HepG2 (cell line): ENCODE measurements at regions not wholly inside any gene's neighbourhood (a gene's known extent, or its start where the extent isn't known, plus 50 kb on each side); places are given as distances from the start of the nearest gene placed in this dataset.

Experiments
- ARID4A ChIP-seq: sonication (generic); formaldehyde crosslinking; IDR thresholded peaks from 2 replicates; pipeline ENCODE4 v1.5.0; 2020; ENCODE audit warnings: mild to moderate bottlenecking, missing genetic modification reagents, borderline replicate concordance
- GRHL1 ChIP-seq: sonication (generic); formaldehyde crosslinking; conservative IDR thresholded peaks from 2 replicates; pipeline ENCODE4 v1.8.0; 2022; ENCODE audit warnings: missing genetic modification reagents
- HNF1B ChIP-seq: sonication (generic); formaldehyde crosslinking; IDR thresholded peaks from 2 replicates; pipeline ENCODE4 v1.5.1; 2020; ENCODE audit warnings: mild to moderate bottlenecking, moderate library complexity, missing genetic modification reagents
- NFE2L2 ChIP-seq: fragments of 150-350 bp; IDR thresholded peaks from 2 replicates; pipeline ENCODE4 v1.6.1; 2014; ENCODE audit warnings: low read length
- PCBP1 ChIP-seq: fragments of 200-400 bp; formaldehyde crosslinking; IDR thresholded peaks from 2 replicates; pipeline ENCODE4 v1.6.1; 2017; ENCODE audit warnings: mild to moderate bottlenecking, low read depth, low read length, borderline replicate concordance
- POGZ ChIP-seq: sonication (generic); formaldehyde crosslinking; IDR thresholded peaks from 2 replicates; pipeline ENCODE4 v1.4.0; 2020; ENCODE audit warnings: mild to moderate bottlenecking, missing genetic modification reagents
- RFX3 ChIP-seq: IDR thresholded peaks from 2 replicates; pipeline ENCODE4 v1.6.1; 2016; ENCODE audit warnings: missing biosample characterization, missing genetic modification reagents
- SMAD1 ChIP-seq: sonication (generic); formaldehyde crosslinking; IDR thresholded peaks from 2 replicates; pipeline ENCODE4 v1.4.0; 2020; ENCODE audit warnings: missing genetic modification reagents, low read depth, mild to moderate bottlenecking, borderline replicate concordance
- ZBTB10 ChIP-seq: sonication (generic); formaldehyde crosslinking; IDR thresholded peaks from 2 replicates; pipeline ENCODE4 v1.4.0; 2020; ENCODE audit warnings: missing genetic modification reagents, borderline replicate concordance
- ZNF501 ChIP-seq: sonication (generic); formaldehyde crosslinking; IDR thresholded peaks from 2 replicates; pipeline ENCODE4 v1.5.1; 2020; ENCODE audit warnings: mild to moderate bottlenecking, moderate library complexity, missing genetic modification reagents
- ZNF557 ChIP-seq: sonication (generic); formaldehyde crosslinking; IDR thresholded peaks from 2 replicates; pipeline ENCODE4 v1.4.0; 2020; ENCODE audit warnings: missing genetic modification reagents
- ZNF563 ChIP-seq: sonication (generic); formaldehyde crosslinking; IDR thresholded peaks from 2 replicates; pipeline ENCODE4 v1.8.0; 2022; ENCODE audit warnings: mild to moderate bottlenecking, moderate library complexity, missing genetic modification reagents
- ZNF670 ChIP-seq: sonication (generic); formaldehyde crosslinking; IDR thresholded peaks from 2 replicates; pipeline ENCODE4 v1.8.0; 2022; ENCODE audit warnings: mild to moderate bottlenecking, missing genetic modification reagents, borderline replicate concordance
- ZSCAN29 ChIP-seq: sonication (generic); formaldehyde crosslinking; conservative IDR thresholded peaks from 2 replicates; pipeline ENCODE4 v1.4.0; 2020; ENCODE audit warnings: mild to moderate bottlenecking, missing genetic modification reagents
- TF ChIP-seq, protein P1 (sequence below): sonication (generic); IDR thresholded peaks from 2 replicates; pipeline ENCODE4 v1.6.1; 2016; ENCODE audit warnings: low read depth, borderline replicate concordance

DNA sequence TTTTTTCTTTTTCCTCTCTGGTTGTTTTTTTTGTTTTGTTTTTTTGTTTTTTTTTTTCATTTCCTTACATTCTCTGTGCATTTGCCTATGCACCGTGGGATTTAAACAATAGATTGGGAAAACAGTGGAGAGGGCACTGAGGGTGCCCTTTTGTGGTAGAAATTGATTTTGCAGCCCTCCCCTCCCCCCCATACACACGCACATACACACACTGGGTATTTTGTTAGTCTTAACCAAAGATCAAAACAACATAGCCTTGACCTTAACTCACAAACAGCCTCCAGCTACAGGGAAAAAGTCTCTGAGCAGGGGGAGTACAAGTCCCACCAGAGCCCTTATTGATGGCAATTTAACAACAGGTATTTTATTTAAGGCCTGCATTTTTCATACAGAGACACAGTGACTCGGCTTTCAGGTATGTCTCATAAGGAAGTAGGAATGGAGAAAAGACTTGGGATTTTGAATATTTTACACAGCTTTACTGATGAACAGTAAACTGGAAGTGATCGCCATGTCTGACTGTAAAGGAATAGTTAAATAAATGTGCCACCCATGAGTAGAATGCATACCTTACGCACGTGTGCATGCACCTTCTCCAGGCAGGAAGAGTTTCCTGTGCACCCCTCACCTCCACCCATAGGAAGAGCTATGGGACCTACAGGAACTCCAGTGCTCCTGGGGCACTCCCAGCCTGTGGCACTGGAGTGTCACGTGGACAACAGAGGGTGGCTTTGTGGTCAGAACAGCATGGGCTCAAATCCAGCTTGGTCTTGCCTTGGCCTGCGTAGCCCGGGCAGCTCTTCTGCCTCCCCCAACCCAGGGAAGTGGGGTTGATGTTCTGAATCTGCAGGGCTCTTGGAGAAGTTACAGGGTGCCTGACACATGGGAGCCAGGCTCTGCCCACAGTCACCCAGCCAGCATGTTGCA lies 266.4 kb downstream of the ANAPC1 start (continued):
- TF ChIP-seq HNF1B (CRISPR knock-in tag) (peak; percentile 57), ZSCAN29 (CRISPR knock-in tag) (peak; percentile 72; the same call in 1 of the 2 replicates), NFE2L2 (no peak), GRHL1 (CRISPR knock-in tag) (no peak), ZNF501 (peak; percentile 79), POGZ (CRISPR knock-in tag) (peak; percentile 31; the same call in 1 of the 2 replicates), PCBP1 (no peak), ARID4A (CRISPR knock-in tag) (0 out of 2 replicates have a peak, but pooled peaks have one; percentile 18), ZNF557 (CRISPR knock-in tag) (no peak), RFX3 (CRISPR knock-in tag) (no peak), ZNF563 (CRISPR knock-in tag) (no peak), SMAD1 (no peak; the same call in 1 of the 2 replicates), ZBTB10 (CRISPR knock-in tag) (no peak), ZNF670 (CRISPR knock-in tag) (no peak)
- TF ChIP-seq, protein P1, sequence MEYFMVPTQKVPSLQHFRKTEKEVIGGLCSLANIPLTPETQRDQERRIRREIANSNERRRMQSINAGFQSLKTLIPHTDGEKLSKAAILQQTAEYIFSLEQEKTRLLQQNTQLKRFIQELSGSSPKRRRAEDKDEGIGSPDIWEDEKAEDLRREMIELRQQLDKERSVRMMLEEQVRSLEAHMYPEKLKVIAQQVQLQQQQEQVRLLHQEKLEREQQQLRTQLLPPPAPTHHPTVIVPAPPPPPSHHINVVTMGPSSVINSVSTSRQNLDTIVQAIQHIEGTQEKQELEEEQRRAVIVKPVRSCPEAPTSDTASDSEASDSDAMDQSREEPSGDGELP = 0 out of 2 replicates have a peak, but pooled peaks have one; percentile 33
